AG04449 (cell line): ENCODE measurements at regions not wholly inside any gene's neighbourhood (a gene's known extent, or its start where the extent isn't known, plus 50 kb on each side); places are given as distances from the start of the nearest gene placed in this dataset.

ENCODE experiments used
- CTCF ChIA-PET: fragments of 350-600 bp; formaldehyde crosslinking; extraction: SDS; loops from one replicate; lab custom pipeline; 2021; ENCODE audit warnings: antibody characterized with exemption; lab: Yijun Ruan, JAX
- POLR2A ChIA-PET: fragments of 400-600, 350-600 bp; formaldehyde crosslinking; extraction: SDS; loops from one replicate; lab custom pipeline; 2020; ENCODE audit warnings: antibody characterized with exemption, inconsistent platforms; lab: Yijun Ruan, JAX
- DNase-seq: peaks from one replicate; pipeline ENCODE4 v3.0.0-alpha.2; 2010; ENCODE audit warnings: low read depth, low spot score
- H3K4me3 ChIP-seq: 2 replicates; pipeline ENCODE4 v1.5.1; 2011; ENCODE audit warnings: low read depth, mild to moderate bottlenecking, control low read depth, low read length
- CTCF ChIP-seq: IDR thresholded peaks from one replicate; pipeline ENCODE4 v1.5.1; 2011; ENCODE audit warnings: mild to moderate bottlenecking, moderate library complexity, low read length, control low read depth, inconsistent platforms; ENCODE audit not compliant: insufficient read depth; ENCODE audit errors: missing control alignments

- no peak overlapping the region for H3K4me3 ChIP-seq
- DNase-seq, result no peak
- no peak for TF ChIP-seq CTCF
- POLR2A ChIA-PET, result no interaction called here
- CTCF ChIA-PET, result interaction anchor here (1.4 to 1.8 kb wide), 2 partner anchors 10 to 129 kb away, joined by 4 to 6 read pairs; no protein-coding TSS in a partner anchor
Observed at GRCh38 chr5:98639274-98639673, 134.2 kb upstream of the RGMB start.

GRCh38 chr5:98641671-98642070, 131.8 kb upstream of the RGMB start:
- H3K4me3 ChIP-seq, result no peak overlapping the region
- CTCF ChIA-PET, result no interaction called here
- no peak for TF ChIP-seq CTCF
- no peak for DNase-seq
- POLR2A ChIA-PET, result no interaction called here

GRCh38 chr5:98643569-98643968, 129.9 kb upstream of the RGMB start:
- DNase-seq, result no peak
- H3K4me3 ChIP-seq, result no peak overlapping the region
- ChIA-PET POLR2A (no interaction called here), CTCF (no interaction called here)
- TF ChIP-seq CTCF, result no peak

- ChIA-PET POLR2A (no interaction called here), CTCF (no interaction called here)
- TF ChIP-seq CTCF, result no peak
- DNase-seq, result no peak
- no peak overlapping the region for H3K4me3 ChIP-seq
Observed at GRCh38 chr5:98651715-98652114, 121.7 kb upstream of the RGMB start.

GRCh38 chr5:98656125-98656795, 117.2 kb upstream of the RGMB start:
- CTCF ChIA-PET, result no interaction called here
- DNase-seq, result no peak
- no peak for TF ChIP-seq CTCF
- no peak overlapping the region for H3K4me3 ChIP-seq
- POLR2A ChIA-PET, result no interaction called here

GRCh38 chr5:98656796-98657195, 116.7 kb upstream of the RGMB start:
- TF ChIP-seq CTCF, result no peak
- H3K4me3 ChIP-seq, result no peak overlapping the region
- no peak for DNase-seq
- POLR2A ChIA-PET, result no interaction called here
- CTCF ChIA-PET, result no interaction called here
